ENCODE measurements at regions not wholly inside any gene's neighbourhood (a gene's known extent, or its start where the extent isn't known, plus 50 kb on each side); places are given as distances from the start of the nearest gene placed in this dataset.

- TF ChIP-seq CTCF (IDR thresholded peaks at IDR 0.05; ENCODE audit: low read depth, low read length) (no peak), EZH2phosphoT487 (IDR thresholded peaks at IDR 0.05; ENCODE audit: low read depth) (no peak)
These were observed 249.4 kb upstream of the KLHL29 start for GRCh38 chr2:23135481-23136100.
